HepG2 (cell line): ENCODE measurements at regions not wholly inside any gene's neighbourhood (a gene's known extent, or its start where the extent isn't known, plus 50 kb on each side); places are given as distances from the start of the nearest gene placed in this dataset.

Experiments used
- ATAC-seq: fragments of 200-7000 bp; cut with Tn5 transposase; 3 replicates; pipeline ENCODE4 v1.9.1; 2020; ENCODE audit warnings: mild to moderate bottlenecking, moderate library complexity
- BruUV-seq: library from RNA; stranded (reverse); fragments of 400-500 nt; replicated peaks from 2 replicates; lab custom pipeline; 2021; lab: Mats Ljungman, UMichigan
- CTCF ChIA-PET: fragments of 300-600 bp; formaldehyde crosslinking; extraction: SDS; loops from one replicate; lab custom pipeline; 2021; ENCODE audit warnings: low total read pairs, inconsistent platforms, low intra/inter-chr PET ratio; lab: Yijun Ruan, JAX
- POLR2A ChIA-PET: fragments of 350-600 bp; sonication (Branson Sonifier 250); formaldehyde crosslinking; loops from one replicate; lab custom pipeline; 2020; ENCODE audit warnings: antibody characterized with exemption, inconsistent platforms; lab: Yijun Ruan, JAX
- DNase-seq: peaks from one replicate; pipeline ENCODE4 v3.0.0-alpha.2; 2015; ENCODE audit warnings: low spot score
- FAIRE-seq: peaks from 3 replicates; lab custom pipeline; 2011; peaks lifted over from hg19 to GRCh38; lab: Jason Lieb, UNC
- H2AFZ ChIP-seq: one replicate; pipeline ENCODE4 v1.6.1; 2011; ENCODE audit warnings: low read length, inconsistent platforms
- H3K27ac ChIP-seq: fragments of 300-600 bp; 3 replicates; pipeline ENCODE4 v1.8.0; 2011; ENCODE audit warnings: mixed run types, mild to moderate bottlenecking, mixed read lengths, low read length, inconsistent platforms; ENCODE audit not compliant: insufficient read depth; ENCODE audit errors: extremely low read length
- H3K27me3 ChIP-seq, 2 experiments: fragments of 200-600 bp in 1 of 2; 2 replicates in 1 of 2; 3 replicates in 1 of 2; pipeline versions ENCODE4 v1.6.0 to v1.8.0; 2011; ENCODE audit warnings: low read length in 2 of 2, mild to moderate bottlenecking in 2 of 2, moderate library complexity in 2 of 2, inconsistent platforms in 1 of 2; ENCODE audit not compliant: insufficient read depth in 2 of 2, control insufficient read depth in 1 of 2
- H3K36me3 ChIP-seq, 2 experiments: fragments of 200-600 bp in 1 of 2; replicated peaks in 1 of 2; 2 replicates in 1 of 2; 3 replicates in 1 of 2; pipeline versions ENCODE4 v1.5.1 to v1.8.0; 2011; ENCODE audit warnings: low read length in 2 of 2, inconsistent platforms in 1 of 2; ENCODE audit not compliant: insufficient read depth in 2 of 2, control insufficient read depth in 1 of 2
- H3K4me1 ChIP-seq: 2 replicates; pipeline ENCODE4 v1.5.1; 2012; ENCODE audit warnings: low read length, inconsistent platforms; ENCODE audit not compliant: insufficient read depth
- H3K4me2 ChIP-seq: 2 replicates; pipeline ENCODE4 v1.6.0; 2011; ENCODE audit warnings: low read depth, low read length, inconsistent platforms
- H3K4me3 ChIP-seq, 3 experiments: fragments of 200-600 bp in 1 of 3; sonication (generic), shearing (Covaris generic) in 1 of 3; replicated peaks in 1 of 3; 2 replicates each; pipeline ENCODE4 v1.5.1; 2011 to 2016; ENCODE audit warnings: low read length in 3 of 3, inconsistent platforms in 2 of 3, low read depth in 2 of 3, mild to moderate bottlenecking in 2 of 3, control low read depth in 1 of 3, mixed read lengths in 1 of 3; ENCODE audit not compliant: insufficient read depth in 1 of 3
- H3K79me2 ChIP-seq: one replicate; pipeline ENCODE4 v1.6.1; 2011; ENCODE audit warnings: low read length, inconsistent platforms; ENCODE audit not compliant: insufficient read depth
- H3K9ac ChIP-seq: 2 replicates; pipeline ENCODE4 v1.6.0; 2011; ENCODE audit warnings: mild to moderate bottlenecking, low read depth, low read length, inconsistent platforms; ENCODE audit not compliant: insufficient read depth
- H3K9me3 ChIP-seq: 2 replicates; pipeline ENCODE4 v1.5.1; 2012; ENCODE audit warnings: mild to moderate bottlenecking, low read length
- H4K20me1 ChIP-seq: 2 replicates; pipeline ENCODE4 v1.6.0; 2011; ENCODE audit warnings: inconsistent platforms, mild to moderate bottlenecking, low read length, moderate library complexity; ENCODE audit not compliant: insufficient read depth
- ARID4A ChIP-seq: sonication (generic); formaldehyde crosslinking; IDR thresholded peaks from 2 replicates; pipeline ENCODE4 v1.5.0; 2020; ENCODE audit warnings: mild to moderate bottlenecking, missing genetic modification reagents, borderline replicate concordance
- CTCF ChIP-seq: sonication (generic); formaldehyde crosslinking; IDR thresholded peaks from 2 replicates; pipeline ENCODE4 v1.5.0; 2020; ENCODE audit warnings: mild to moderate bottlenecking, missing genetic modification reagents, moderate library complexity
- MIER2 ChIP-seq: IDR thresholded peaks from 2 replicates; pipeline ENCODE4 v1.6.1; 2016; ENCODE audit warnings: missing biosample characterization, missing genetic modification reagents
- ZNF180 ChIP-seq: sonication (generic); formaldehyde crosslinking; IDR thresholded peaks from 2 replicates; pipeline ENCODE4 v1.4.0; 2020; ENCODE audit warnings: low read depth, missing genetic modification reagents, borderline replicate concordance
- ZNF275 ChIP-seq: sonication (generic); formaldehyde crosslinking; IDR thresholded peaks from 2 replicates; pipeline ENCODE4 v1.8.0; 2022; ENCODE audit warnings: missing genetic modification reagents, mild to moderate bottlenecking, inconsistent platforms, borderline replicate concordance
- ZNF512 ChIP-seq: sonication (generic); formaldehyde crosslinking; IDR thresholded peaks from 2 replicates; pipeline ENCODE4 v1.4.0; 2020; ENCODE audit warnings: mild to moderate bottlenecking, missing genetic modification reagents
- ZNF687 ChIP-seq: sonication (generic); formaldehyde crosslinking; IDR thresholded peaks from 2 replicates; pipeline ENCODE4 v1.5.1; 2020; ENCODE audit warnings: mild to moderate bottlenecking, missing genetic modification reagents, moderate library complexity
- WGBS: methylation state at CpG from one replicate; pipeline ENCODE4 v1.1.6; 2017; ENCODE audit warnings: low lambda C conversion rate; 5-methylcytosine and 5-hydroxymethylcytosine counted together
- in situ Hi-C: cut with HindIII; loops from 2 replicates; pipeline ENCODE4 v1.10.0; 2017; ENCODE audit warnings: low pct_unique_long_range_greater_than_20kb; ENCODE audit not compliant: extremely low pct_ligation_motif_present
- intact Hi-C: fragments of 100-400 bp; cut with micrococcal nuclease; formaldehyde crosslinking; loops from one replicate; pipeline ENCODE4 v1.10.0; 2022; ENCODE audit not compliant: unreplicated experiment

GRCh38 chr11:97908354-97908753 is 1112.4 kb upstream of the CNTN5 start:
- no peaks in the 10 kb centered on the region for H3K4me1 ChIP-seq
- no peak for TF ChIP-seq ZNF512 (CRISPR knock-in tag)
- no peak for TF ChIP-seq ZNF275 (CRISPR knock-in tag)
- TF ChIP-seq ZNF180: no peak
- no peak for TF ChIP-seq CTCF (CRISPR knock-in tag)
- no peak for TF ChIP-seq ZNF687 (CRISPR knock-in tag)
- no peak for TF ChIP-seq ARID4A
- no peak for TF ChIP-seq MIER2 (CRISPR knock-in tag)
- no peaks in the 10 kb centered on the region for H4K20me1 ChIP-seq
- no peak overlapping the region for H3K4me3 ChIP-seq
- H3K27me3 ChIP-seq: no peaks in the 10 kb centered on the region
- H3K4me2 ChIP-seq: no peak overlapping the region
- WGBS: 28% methylated on average over 5 of the region's 5 CpGs
- no peaks in the 10 kb centered on the region for H3K79me2 ChIP-seq
- ChIA-PET CTCF (no interaction called here), POLR2A (no interaction called here)
- no peak for DNase-seq
- intact Hi-C loops (no loop called here), in situ Hi-C loops (no loop called here)
- no peak for ATAC-seq
- BruUV-seq: no TSS peak
- no peaks in the 10 kb centered on the region for H3K9me3 ChIP-seq
- no peak overlapping the region for H3K9ac ChIP-seq
- no peak overlapping the region for H2AFZ ChIP-seq
- no peak overlapping the region for H3K27ac ChIP-seq
- H3K36me3 ChIP-seq: no peaks in the 10 kb centered on the region
- no peak for FAIRE-seq
